GM19238 (cell line): ENCODE measurements at regions not wholly inside any gene's neighbourhood (a gene's known extent, or its start where the extent isn't known, plus 50 kb on each side); places are given as distances from the start of the nearest gene placed in this dataset.

Experiments used
- DNase-seq: peaks from one replicate; pipeline ENCODE4 v3.0.0; 2011; ENCODE audit warnings: low spot score; ENCODE audit not compliant: insufficient read length

GRCh38 chr13:59514316-59514715, 649.4 kb downstream of the DIAPH3 start:
- no peak for DNase-seq

DNA sequence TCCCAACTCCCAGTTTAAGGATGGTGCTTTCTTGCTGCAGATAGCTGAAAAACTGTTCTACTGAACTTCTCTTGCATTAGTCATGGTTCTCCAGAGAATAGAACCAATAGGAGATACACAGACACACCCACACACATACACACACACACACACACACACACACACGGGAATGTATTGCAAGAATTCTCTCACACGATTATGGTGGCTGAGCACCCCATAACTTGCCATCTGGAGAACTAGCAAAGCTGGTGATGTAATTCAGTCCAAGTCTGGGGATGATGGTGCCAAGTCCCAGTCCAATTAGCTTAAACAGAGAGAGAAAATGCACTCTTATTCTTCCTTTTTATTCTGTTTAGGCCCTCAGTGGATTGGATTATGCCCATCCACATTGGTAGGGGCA, 643.9 kb downstream of the DIAPH3 start:
- DNase-seq = no peak

DNA sequence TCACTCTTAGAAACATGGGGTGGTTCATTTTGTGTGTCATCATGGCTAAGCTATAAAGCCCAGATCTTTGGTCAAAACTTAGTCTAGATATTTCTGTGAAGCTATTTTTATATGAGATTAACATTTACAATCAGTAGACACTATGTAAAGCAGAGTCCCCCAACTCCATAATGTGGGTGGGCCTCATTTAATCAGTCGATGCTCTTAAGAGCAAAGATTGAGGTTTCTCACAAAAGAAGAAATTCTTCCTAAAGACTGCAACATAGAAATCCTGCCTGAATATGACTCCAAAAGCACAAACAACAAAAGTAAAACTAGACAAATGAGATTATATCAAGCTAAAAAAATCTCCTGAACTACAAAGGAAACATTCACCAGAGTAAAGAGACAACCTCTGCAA, 642.2 kb downstream of the DIAPH3 start:
- no peak for DNase-seq

- no peak for DNase-seq
These were observed 641.1 kb downstream of the DIAPH3 start for GRCh38 chr13:59522652-59523051.

GRCh38 chr13:59527500-59527899, 636.2 kb downstream of the DIAPH3 start:
- no peak for DNase-seq

GRCh38 chr13:59531571-59532091, 632.1 kb downstream of the DIAPH3 start:
- no peak for DNase-seq

- DNase-seq = no peak
These were observed 631.3 kb downstream of the DIAPH3 start for GRCh38 chr13:59532405-59532804.

DNA sequence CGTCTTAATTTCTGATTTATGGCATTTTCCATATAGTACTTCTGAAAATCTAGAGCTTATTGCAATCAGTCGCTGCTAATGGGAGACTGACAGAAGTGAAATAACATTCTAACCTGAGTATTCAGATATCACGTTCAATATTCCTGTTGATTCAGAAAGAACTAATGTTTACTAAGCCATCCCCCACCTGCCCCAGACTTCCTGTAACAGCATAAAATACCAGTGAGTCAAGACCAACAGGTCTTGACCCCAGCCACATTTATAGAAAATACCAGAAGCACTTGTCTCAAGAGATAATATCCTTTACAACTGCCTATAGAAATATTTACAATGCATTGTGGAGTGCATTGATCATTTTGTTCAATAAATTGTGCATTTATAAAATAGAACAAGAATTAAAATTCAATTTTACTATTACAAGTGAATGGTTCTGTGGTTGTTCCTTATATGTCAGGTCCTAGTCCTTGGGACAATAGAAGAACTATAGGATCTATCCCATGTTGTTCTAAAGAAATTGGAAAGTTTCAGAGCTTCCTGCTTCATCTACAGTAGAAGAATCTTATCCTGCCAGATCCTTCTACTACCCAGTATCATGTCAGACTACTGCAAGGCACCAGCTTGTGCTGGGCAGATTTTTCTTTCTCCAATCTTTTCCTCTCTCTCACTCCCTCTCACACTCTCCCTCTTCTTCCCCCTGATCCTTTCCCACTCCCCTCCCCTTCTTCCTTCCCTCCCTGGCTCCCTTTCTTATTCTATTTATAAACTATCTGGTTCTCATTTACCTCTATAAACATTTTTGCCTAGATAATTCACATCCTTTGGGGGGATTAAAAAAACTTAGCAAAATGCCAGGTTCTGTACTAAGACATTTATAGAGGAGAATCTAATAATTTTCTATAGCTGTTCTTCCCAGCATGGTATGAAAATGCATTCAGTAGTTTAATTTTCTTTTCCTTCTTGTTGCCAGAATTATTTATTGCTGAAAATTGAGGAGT, 629.9 kb downstream of the DIAPH3 start:
- no peak for DNase-seq

DNA sequence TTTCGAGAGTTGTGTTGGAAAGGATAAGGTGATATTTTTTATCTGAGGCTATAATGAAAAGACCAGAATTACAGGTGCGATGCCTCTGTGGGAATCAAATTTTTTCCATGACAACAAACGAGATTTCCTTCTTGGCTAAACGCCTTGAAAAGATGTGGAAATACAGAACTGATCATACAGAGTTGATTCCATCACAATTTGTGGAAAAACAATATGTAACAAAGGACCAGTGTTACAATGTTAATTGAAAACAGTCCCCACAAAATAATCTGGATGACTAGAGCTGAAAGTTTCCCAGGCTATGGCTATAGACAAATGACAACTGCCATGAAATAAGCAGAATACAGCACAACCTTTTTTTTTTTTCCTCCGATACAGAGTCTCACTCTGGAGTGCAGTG, 628.9 kb downstream of the DIAPH3 start:
- no peak for DNase-seq

GRCh38 chr13:59537500-59537899, 626.2 kb downstream of the DIAPH3 start:
- no peak for DNase-seq

DNA sequence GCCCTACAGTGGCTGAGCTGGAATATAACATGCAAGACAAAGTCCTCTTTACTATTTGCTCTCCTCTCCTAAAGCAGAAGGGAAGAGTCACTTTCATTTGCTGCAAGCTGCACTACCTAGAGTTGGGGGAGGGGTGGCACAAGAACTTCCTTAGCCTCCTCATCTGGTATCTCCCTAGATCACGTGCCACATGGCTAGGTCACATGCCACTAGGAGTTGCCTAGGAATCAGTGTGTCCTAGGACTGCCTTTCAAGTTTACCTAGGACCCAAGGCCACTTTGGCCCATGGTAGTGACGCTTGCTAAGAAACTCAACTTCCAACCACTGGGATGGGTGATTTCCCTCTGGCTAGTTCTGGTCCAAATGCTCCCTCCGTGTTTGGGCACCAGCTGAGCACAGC, 625.2 kb downstream of the DIAPH3 start:
- no peak for DNase-seq

DNA sequence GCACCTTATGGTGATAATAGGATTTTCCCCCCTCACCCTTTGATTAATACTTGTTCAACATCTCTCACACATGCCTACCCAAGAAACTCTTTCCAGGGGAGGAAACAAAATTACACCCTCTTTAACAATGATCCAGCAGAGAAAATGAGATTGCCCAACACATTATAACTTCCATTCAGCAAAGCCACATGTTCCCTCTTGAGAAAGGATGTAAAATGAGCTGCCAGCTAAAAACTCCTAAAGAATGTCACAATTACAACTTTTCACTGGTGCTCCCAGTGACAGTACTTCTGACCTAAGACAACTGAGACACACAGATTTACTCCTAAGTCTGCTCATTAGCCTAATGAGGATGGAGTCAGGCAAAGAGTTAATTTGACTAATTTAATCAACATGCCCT, 621.4 kb downstream of the DIAPH3 start:
- DNase-seq = no peak

DNA sequence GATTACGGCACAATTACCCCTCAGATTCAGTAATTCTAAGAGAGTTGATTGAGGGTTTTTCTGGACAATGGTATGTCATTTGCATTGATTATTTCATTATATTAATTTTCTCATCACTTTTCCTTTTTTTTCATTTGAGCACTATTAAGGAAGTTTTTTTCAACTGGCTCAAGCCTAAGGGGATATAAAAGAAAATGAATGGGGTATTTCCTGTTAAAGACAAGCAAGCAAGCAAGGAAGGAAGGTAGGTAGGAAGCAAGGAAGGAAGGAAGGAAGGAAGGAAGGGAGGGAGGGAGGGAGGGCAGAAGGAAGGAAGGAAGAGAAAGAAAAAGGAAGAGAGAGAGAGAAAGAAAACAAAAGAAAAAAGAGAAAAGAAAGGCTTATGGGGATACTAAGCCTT, 620.3 kb downstream of the DIAPH3 start:
- no peak for DNase-seq

GRCh38 chr13:59545007-59545406, 618.7 kb downstream of the DIAPH3 start:
- DNase-seq = no peak

DNA sequence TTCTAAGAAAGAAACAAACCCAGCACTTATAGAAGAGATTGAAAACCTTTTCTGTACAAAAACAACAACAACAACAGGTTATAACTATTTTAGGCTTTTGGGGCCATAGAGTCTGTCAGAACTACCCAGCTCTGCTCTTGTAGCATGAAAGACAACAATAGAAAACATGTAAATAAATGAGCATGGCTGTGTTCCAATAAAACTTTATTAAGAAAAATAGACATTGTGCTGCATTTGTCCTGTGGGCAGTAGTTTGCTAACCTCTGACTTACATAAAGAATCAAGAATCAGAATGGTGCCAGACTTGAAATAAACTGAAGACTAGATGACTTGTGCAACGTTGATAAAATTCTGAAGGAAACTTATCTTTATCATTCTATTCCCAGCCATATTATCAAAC, 617.5 kb downstream of the DIAPH3 start:
- DNase-seq = no peak

DNA sequence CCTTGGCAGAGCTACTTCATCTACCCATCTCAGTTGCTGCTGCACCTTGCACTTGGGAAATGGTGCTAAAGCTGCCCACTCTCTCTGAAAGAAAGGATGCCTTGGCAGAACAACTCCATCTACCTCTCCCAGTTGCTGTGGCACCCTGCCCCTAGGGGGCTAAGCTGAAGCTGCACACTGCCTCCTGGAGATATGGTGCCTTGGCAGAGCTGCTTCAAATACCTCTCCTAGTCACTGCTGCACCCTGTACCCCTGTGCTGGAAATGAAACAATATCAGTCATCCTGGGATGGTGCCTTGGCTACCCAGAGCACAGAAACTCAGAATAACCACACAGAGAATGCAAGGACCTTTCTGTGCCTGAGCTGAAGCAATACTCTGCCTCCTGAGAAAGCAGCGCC, 615.8 kb downstream of the DIAPH3 start:
- no peak for DNase-seq

GRCh38 chr13:59562924-59563323, 600.8 kb downstream of the DIAPH3 start:
- no peak for DNase-seq

DNA sequence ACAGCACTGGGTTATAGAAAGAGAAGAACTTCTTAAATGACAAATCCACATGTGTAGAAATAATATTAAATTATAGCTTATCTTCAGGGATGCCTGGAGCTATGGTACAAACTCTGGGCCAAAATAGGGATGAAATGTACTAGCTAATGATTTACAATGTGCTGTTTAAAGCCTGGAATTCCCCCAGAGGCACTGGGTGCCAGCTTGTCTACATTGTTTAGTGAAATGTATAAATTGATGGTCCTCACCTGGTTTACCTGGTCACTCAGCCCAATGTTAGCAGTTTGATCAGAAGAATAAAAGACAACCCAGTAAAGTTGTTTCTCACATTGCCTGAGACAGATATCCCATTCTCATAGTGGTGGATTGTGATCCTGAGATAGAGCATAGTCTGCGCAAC, 597.2 kb downstream of the DIAPH3 start:
- DNase-seq = no peak

GRCh38 chr13:59568306-59568705, 595.4 kb downstream of the DIAPH3 start:
- no peak for DNase-seq

DNA sequence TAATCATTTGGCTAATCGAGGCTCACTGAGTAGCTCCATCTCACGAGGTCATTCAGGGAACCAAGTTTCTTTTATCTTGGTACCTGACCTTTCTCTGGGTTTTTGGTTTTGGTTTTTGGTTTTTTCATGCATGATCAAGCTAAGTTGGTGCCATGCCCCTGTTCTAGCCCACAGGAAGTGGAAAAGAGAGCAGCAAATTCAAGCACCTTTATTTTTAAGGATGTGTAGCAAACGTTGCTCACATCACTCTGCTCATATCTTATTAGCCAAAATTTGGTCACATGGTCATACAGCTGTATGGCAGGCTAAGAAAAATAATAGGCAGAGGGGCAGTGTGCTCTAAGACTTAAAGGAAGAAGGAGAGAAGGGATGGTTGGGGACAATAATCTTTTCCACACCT, 593.5 kb downstream of the DIAPH3 start:
- no peak for DNase-seq

DNA sequence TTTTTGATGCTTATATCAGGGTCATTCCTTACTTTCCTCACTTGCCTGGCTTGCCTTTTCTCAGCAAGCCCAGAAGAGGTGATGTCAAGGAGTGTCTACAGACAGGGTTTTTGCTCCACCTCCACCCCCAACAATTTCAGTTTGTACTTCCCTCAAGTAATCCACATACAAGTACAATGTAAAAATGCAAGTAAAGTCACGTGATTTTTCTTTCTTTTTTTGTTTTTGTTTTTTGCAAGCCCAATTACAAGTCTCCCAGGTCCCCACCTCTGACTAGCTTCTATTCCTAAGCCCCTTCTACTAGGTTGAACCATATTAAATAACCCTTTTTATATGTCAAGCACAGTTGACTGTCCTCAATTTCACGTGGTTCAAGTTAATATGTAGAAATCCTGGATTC, 579.6 kb downstream of the DIAPH3 start:
- DNase-seq = no peak

DNA sequence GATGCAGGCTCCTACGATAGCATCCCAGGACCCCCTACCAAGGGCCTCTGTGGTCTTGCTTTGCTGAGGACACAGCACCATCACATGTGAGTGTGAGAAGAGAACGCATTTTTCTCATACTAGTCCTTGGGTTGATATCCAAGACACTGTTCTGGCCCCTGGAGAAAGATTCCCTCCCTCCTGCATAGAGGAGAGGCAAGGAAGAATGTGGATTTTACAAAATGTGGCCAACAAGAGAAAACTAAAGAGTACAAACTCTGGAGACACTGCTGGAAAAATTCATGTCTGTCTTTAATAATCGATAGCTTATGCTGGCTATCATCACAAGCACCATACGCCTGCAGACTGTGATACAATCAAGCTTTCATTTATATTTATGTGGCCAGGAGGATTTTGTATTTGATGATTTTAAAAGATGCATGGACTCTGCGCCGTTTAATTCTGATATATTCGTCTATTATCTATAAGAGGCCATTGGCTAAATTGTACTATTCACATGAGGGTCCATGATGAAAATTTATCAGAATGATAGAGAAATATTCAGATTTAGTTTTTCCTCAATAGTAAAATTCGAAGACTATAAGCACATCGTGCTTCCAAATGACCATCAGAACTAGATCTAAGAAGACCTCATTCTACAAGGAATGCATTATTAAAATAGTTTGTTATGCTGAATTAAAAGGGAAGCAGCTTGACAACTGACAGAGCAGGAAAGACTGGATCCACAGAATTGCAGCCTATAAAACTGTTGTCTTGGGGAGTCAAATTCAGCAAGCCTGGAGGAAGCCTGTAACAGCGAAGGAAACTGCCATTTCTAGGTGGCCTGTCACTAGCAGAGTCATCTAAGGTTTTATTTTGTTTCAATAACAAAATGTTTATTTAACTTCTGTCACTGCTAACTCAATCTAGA, 578.7 kb downstream of the DIAPH3 start:
- DNase-seq = no peak
